ENCODE measurements at regions not wholly inside any gene's neighbourhood (a gene's known extent, or its start where the extent isn't known, plus 50 kb on each side); places are given as distances from the start of the nearest gene placed in this dataset.

DNA sequence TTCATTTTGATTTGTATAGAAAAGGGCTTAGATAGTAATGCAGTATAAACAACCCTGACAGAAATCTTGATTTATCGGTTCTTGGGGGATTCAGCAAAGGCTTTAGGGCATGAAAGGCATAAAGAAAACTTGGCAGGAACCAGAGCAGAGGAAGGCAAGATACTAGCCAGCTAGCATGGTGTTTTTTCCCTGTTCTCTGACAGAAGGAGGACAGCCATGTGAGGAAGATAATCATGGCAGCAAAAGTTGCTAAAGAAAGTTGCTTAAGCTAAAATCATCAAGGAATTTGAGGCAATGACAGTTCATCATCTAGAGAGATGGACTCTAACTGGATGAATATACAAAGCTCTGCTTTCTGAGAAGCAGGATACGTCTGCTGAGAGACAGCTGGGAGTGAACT lies 294.1 kb downstream of the KCNRG start:
- no peak for DNase-seq (ENCODE audit: low read depth in 4 of 4, low spot score in 1 of 4)

DNA sequence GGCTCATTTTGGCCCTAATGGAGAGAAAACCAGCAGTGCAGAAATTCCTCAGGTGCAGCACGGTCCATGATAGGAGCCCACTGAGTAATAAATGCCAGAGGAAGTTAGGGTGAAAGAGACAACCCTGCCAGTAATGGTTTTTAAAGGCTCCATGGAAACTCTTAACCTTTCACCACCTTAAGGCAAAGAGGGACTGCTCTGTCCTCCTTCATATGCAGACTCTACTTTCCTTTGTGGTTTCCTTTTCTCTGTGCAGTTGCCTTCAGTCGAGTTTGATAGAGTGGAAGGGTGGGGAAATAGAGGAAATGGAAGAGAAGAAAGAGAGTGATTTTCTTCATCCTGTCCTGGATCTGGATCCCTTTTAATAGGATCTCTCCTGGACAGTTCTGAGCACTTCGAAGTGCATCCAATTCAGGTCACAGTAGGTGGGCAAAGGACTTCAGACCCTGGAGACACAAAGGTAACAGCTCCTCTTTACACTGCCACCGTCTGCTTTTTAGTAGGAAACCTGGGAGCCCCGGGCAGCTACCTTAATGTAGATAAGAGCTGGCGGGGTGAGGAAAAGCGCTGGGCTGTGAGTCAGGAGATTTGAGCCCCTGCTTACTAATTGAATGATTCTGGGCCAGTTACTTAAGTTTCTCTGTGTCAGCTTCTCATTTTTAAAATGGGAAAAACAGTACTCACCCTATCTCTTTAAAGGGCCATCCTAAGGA lies 294.8 kb downstream of the KCNRG start:
- DNase-seq (ENCODE audit: low read depth in 4 of 4, low spot score in 1 of 4) = no peak

DNA sequence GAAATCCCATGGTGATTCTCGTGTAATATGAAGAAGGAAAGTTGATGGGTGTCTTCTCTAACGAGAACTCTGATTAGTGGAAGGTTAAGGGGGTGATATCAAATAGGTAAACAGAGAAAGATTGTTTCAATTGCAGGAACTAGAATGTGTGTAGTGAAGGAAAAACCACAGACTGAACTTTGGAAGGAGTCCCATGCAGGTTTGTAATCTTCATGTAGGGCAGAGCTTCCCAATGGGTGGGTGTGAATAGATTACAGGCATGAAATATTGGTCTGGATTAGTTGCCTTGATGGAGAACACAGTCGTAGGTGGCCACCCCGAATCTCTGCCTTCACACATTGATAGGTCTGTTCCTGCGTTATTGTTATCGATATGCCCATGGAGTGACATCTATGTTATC lies 295.5 kb downstream of the KCNRG start:
- DNase-seq (ENCODE audit: low read depth in 4 of 4, low spot score in 1 of 4) = no peak

DNA sequence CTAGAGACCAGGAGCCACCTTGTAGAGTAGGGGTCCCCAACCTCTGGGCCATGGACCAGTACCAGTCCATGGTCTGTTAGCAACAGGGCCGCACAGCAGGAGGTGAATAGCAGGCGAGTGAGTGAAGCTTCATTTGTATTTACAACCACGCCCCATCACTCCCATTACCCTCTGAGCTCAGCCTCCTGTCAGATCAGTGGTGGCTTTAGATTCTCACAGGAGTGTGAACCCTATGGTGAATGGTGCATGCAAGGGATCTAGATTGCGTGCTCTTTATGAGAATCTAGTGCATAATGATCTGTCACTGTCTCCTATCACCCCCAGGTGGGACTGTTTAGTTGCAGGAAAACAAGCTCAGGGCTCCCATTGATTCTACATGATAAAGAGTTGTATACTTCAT lies 303.6 kb downstream of the KCNRG start:
- DNase-seq (ENCODE audit: low read depth in 4 of 4, low spot score in 1 of 4) = no peak

DNA sequence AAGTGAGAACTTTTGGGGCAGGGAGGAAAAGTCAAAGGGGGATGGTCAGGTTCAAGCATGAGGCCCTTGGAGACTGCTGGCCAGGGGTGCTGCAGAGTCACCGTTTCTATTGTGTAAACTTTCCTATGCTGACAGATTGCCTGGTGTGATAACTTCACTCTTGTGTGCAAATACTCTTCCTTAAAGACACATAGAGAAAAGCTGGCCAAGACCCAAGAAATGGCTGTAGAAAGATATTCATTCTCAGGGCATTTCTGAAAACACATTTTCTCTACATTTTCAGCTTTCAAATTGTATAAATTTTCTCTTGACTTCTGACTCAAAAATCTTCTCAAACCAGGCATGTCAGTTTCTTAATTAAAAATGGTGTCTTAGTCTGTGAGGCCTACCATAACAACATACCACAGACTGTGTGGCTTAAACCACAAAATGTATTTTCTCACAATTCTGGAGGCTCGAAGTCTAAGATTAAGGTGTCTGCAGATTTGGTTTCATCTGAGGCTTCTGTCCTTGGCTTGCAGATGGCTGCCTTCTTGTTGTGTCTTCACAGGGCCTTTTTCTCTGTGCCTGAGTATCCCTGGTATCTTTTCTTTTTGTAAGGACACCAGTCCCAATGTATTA lies 304.5 kb downstream of the KCNRG start:
- DNase-seq (ENCODE audit: low read depth in 4 of 4, low spot score in 1 of 4) = no peak

DNA sequence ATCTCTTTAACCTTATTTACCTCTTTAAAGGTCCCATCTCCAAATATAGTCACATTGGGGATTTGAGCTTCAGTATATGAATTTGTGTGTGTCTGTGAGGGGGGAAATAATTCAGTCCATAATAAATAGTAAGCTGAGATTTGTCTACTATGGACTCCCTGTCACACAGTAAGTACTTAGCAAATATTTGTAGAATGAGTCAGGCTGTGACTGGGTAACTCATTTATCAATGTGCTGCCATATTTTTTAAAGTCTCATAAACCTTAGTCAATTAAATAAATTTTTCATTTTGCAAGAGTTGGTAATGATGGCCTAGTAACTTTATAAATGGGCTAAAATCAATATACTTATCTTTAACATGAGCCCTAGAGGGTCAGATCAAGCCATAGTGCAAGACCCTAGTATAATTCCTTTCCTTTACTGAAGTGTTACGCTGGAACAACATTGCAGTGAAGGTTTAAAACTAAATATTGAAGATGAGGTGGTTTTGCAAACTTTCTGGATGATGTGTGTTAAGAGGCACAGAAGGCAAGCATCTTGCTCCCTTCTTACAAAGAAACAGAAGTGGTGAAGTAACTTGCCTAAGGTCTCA lies 305.1 kb downstream of the KCNRG start:
- no peak for DNase-seq (ENCODE audit: low read depth in 4 of 4, low spot score in 1 of 4)

DNA sequence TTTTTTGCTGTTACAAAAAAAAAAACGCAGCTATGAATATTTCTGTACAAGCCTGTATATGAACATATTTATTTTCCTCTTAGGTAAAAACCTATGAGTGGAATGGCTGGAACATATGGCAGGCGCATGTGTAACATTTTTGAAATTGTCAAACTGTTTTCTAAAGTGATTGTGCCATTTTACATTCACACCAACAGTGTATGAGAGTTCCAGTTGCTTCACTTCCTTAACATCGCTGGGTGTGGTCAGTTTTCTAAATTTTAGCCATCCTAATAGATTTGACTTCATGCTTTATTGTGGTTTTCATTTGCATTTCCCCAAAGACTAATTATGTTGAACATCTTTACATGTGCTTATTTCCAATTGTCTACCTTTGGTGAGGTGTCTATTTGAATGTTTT lies 306.8 kb downstream of the KCNRG start:
- no peak for DNase-seq (ENCODE audit: low read depth in 4 of 4, low spot score in 1 of 4)

DNA sequence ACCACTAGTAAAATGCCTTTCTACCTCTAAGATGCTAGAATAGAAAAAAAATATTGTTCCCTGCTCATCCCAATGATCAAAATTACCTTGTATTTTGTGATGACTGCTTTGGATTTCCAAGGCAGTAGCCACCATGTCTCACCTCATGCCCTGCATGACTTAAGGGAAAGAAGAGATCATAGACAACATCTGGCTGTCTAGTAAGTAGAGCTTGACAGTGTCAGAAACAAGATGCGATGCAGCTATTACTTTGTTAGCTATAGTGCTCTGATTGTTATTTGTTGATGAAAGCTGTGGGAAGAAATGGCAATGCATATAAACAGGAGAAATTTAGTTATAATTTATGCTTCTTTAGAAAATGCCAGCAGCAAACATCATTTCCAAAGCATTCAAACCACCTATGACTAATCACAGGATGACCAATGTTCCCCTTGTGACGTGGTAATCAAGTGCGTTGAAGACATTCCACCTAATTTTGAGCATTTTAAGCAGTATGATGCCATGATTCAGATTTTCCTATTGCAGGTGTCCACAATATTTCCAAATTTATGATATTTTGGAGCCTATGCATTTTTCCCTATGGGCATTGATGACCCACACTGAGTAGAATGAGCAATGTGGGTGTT lies 308.3 kb downstream of the KCNRG start:
- no peak for DNase-seq (ENCODE audit: low read depth in 4 of 4, low spot score in 1 of 4)

DNA sequence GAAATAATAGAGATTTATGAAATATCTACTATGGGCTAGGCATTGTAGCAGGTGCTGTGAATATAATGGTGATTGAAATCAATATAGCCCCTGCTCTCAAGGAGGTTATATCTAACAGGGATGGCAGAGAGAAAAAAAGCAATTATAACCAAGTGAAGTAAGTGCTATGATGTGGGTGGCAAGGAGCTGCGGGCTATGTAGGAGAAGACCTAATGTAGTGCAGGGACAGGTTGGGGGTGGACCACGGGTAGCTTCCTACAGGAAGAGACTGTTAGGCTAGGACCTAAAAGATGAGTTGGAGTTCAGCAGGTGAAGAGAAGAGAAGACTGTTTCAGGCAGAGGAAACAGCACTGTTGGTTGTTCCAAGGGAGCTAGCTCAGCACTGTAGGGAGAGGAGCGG lies 311.0 kb downstream of the KCNRG start:
- DNase-seq (ENCODE audit: low read depth in 4 of 4, low spot score in 1 of 4) = no peak

DNA sequence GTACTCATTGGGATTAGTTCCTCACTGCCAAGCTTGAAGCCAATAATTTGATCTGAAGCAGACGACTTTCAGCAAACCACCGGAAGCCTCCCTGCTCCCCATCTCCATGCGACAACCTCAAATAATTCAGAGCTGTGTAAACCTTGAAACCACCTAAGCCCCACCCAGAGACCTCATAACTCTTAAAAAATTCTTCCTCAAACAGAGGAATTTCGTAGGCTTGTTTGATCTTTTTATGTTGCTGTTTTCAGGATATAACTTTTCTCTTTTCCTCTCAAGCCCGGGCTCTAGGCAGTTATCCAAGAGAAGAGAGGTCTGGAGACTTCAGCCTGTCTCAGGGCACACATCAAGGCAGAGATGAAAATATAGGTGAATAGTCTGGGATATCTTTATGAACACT lies 311.6 kb downstream of the KCNRG start:
- DNase-seq (ENCODE audit: low read depth in 4 of 4, low spot score in 1 of 4) = no peak

DNA sequence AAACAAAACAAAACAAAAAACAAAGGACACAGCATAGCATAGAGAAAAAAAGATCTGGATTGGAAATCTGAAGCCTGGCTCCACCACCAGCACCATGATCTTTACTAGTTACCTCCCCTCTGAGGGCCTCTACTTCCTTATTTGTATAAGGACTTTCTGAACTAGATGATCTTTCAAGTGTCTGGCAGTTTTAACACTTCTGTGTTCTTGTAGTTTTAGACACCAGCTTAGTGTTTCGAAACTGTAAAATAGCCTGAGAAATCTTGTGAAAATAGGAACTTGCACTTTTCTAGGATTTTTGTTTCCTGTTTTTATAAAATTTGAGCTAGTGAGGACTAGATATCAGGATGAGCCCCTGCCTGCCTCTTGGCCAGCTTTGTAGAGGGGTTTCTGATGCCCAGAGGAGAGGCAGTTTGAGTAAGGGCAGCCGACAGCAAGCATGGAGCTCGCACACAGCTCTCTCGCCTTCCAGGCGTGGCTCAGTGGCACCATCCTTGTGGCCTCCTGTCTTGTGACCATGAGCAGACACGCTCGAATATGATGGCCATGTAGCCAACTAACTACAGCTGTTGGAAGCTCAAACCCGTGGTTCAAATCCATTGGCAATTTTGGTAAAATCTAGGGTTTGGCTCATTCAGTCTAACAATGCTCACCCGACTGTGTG lies 319.0 kb downstream of the KCNRG start:
- DNase-seq (ENCODE audit: low read depth in 4 of 4, low spot score in 1 of 4) = no peak

DNA sequence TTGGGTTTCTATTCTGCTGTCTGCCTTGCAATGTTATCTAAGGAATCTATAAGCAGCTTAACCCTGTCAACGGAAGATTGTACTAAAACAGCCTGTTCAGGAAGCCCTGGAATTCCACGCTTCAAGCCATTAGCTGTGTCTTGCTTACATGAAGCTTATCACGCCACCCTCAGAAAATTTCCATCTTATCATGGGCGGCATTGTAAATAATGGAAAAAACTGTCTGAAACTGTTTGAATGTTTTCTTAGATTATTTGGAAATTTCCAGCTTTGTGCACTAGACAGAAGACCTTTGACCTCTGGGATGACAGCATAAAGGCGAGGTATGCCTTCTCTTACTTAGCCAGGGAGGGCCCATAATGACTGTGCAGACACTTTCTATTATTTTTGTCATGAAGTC lies 319.7 kb downstream of the KCNRG start:
- DNase-seq (ENCODE audit: low read depth in 4 of 4, low spot score in 1 of 4) = no peak

DNA sequence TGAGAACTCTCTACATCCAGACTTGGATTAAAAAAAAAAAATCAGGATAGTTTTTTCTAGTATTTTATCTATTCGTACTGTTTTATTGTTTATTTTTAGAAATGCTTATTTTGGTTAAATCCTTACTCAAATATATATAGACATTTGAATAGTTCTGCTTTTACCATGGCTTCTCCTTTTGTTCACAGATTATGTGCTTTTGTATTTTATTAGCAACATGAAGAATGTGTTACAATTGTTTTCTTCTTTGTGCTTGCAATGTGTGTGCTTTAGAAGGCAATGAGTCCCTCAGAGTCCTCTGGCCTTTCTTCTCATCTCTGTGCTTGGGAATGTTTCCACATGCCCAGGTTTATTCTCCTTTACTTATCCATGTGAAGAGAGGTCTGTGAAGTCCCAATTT lies 324.0 kb downstream of the KCNRG start:
- no peak for DNase-seq (ENCODE audit: low read depth in 4 of 4, low spot score in 1 of 4)

DNA sequence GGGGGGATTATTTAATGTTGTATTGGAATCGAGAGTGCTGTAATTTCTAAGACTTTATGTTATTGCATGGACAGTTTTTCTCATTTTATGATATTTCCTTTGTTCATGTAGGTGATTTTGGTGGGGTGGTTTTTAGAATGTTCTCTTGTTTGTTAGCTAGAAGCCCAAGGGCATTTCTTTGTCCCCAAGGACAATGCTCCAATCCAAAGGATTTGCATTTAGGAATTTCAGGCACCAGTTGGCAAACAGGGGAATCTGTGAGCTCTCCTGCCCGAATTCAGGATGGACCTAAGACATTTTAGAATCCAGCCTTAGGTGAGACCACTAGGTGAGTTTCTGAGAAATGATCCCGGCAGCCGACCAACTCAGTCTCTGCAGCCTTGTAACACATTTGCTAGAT lies 324.9 kb downstream of the KCNRG start:
- no peak for DNase-seq (ENCODE audit: low read depth in 4 of 4, low spot score in 1 of 4)

DNA sequence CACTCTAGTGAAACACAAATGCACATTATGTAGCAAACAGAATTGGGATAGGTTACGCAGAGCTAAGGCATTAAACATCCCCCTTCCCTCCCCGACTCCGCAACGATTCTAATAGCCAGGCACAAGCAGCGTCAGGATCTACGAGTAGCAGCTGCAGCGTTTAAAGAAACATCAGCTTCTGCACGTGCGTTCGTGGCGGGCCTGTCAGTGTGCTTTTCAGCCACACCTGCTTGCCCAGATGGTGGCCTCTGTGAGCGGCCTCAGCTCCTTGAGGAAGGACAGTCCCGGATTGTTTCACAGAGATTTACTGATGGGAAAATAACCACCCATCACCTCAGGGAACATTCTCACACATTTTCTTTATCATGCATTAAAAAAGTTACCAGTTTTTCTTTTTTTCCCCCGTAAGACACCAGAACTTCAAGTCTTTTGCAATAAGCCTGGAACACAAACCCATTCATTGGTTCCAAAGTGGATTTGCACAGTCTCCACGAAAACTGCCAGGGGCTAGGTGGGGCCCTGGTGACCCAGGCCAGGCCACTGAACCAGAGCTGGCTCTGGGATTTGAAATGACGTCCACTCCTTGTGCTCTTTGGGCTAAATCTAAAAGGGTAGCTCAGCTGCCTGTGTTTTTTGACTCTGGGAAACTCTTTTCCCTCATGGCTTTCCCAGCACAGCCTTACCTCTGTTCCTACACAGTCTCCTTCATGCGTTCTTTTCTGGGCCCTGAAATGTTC lies 325.5 kb downstream of the KCNRG start:
- DNase-seq (ENCODE audit: low read depth in 4 of 4, low spot score in 1 of 4) = no peak

DNA sequence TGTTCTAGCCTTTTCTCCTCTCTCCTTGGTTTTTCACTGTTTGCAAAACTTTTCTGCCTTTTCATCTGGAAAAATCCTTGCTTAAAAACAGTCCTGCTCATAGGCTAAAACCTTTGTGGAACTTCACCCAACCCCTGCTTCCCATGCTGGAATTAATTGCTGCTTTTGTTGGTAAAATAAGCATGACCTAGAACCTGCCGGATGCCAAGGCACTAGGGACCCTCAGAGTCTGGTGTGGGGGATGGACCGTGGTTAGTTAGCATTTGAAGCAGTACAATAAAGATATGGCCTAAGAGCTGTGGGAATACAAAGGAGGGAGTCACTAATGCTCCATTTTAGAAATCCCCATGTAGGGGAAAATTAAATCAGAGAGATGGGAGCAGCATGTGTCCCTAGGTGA lies 326.3 kb downstream of the KCNRG start:
- DNase-seq (ENCODE audit: low read depth in 4 of 4, low spot score in 1 of 4) = no peak

DNA sequence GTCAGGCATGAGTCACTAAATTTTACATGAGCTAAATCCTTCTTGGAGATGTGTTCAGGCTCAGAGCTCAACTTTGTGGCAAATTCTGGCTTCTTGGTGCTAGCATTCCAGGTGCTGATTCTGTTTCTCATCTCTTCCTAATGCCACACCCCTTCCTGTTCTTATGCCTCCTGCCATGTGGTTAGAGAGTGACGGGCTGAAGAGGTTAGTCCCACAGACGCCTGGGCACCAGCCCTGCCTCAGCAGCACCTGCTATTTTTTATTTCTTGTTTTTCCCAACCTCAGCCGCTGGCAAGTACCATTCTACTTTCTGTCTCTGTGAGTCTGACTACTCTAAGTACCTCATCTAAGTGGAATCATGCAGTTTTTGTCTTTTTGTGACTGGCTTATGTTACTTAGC lies 329.5 kb downstream of the KCNRG start:
- no peak for DNase-seq (ENCODE audit: low read depth in 4 of 4, low spot score in 1 of 4)

DNA sequence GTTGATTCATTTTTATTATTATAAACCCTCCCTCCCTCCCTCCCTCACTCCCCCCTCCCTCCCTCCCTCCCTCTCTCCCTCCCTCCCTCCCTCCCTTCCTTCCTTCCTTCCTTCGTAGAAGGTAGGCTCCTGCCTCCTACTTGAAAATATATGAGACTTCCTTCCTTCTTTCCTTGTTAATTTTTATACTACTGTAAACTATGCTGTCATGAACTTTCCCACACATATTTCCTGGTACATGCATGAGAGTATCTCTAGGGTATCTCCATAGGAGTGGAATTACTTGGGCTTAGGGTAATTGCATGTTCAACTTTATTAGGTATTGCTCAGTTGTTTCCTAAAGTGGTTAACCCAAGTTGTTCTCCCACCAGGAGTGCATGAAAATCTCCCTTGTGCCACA lies 330.6 kb downstream of the KCNRG start:
- no peak for DNase-seq (ENCODE audit: low read depth in 4 of 4, low spot score in 1 of 4)

DNA sequence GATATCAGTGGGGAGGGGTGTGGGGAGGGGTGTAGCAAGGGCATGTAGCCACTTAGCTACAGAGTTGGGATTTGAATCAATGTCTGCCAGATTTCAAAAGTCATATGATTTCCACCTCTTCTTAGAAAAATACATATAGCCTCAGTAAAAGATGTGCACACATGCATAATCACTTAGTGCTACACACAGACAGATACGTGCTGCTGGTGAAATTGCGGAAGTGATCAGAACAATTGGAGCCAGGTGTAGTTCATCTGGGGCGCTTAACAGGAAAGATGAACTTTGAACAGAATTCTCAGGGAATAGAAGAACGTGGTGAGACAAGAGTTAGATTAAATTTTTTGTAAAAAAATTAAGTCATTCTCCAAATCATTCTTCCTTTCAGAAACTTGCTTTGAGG lies 333.1 kb downstream of the KCNRG start:
- DNase-seq (ENCODE audit: low read depth in 4 of 4, low spot score in 1 of 4) = no peak

DNA sequence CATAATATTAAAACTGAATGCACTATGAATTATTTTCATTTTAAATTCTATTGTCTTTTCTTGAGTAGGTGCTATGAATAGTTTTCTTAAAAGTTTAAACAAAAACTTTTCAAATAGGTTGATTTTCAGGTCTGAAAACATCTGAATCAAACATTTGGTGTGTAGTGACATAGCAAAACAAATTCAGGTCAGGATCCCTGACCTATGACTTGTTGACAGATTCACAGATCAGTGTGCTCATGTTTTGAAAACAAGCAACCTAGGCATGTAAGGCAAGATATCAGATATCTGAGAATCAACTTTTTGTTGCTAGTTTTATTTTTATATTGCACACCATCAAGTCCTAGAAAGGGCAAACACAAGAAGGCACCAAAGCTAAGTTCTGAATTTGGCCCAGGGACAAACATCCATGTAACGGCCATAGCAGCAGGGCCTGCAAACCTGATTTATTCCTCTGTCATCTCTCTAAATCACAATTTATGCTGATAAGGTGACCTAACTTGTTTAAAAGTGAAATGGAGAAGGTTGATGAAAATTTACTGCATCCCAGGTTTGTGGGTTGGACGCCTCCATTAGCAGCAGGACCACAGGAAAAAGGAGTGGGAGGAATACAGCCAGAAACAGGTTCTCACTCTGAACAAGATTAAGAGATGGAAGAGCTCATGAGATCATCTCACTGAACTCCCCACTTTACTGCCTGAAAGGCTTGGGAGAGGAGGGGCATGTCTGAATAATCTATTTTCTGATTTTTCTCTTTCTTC lies 337.7 kb downstream of the KCNRG start:
- no peak for DNase-seq (ENCODE audit: low read depth in 4 of 4, low spot score in 1 of 4)
